ENCODE measurements at regions not wholly inside any gene's neighbourhood (a gene's known extent, or its start where the extent isn't known, plus 50 kb on each side); places are given as distances from the start of the nearest gene placed in this dataset.
A peak's percentile ranks its signal among the peaks of the same experiment; 100 is the strongest.

DNA sequence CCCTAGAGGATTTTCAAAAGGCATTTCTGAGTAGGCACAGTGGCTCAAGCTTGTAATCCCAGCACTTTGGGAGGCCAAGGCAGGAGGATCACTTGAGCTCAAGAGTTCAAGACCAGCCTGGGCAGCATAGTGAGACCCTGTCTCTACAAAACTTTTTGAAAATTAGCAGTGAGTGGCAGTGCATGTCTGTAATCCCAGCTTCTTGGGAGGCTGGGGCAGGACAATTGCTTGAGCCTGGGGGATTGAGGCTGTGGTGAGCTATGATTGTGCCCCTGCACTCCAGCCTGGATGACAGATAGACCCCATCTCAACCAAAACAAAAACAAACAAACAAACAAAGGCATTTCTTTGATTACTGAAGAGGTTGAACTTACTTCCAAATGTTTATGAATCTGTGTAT, 201.4 kb downstream of the KIF26A start (continued):
- TF ChIP-seq NELFE (IDR thresholded peaks at IDR 0.05; ENCODE audit: insufficient read depth, insufficient read length): no peak
- no peak for TF ChIP-seq ZNF79 (CRISPR knock-in tag; IDR thresholded peaks at IDR 0.05; ENCODE audit: low read depth)
- TF ChIP-seq, protein P1, sequence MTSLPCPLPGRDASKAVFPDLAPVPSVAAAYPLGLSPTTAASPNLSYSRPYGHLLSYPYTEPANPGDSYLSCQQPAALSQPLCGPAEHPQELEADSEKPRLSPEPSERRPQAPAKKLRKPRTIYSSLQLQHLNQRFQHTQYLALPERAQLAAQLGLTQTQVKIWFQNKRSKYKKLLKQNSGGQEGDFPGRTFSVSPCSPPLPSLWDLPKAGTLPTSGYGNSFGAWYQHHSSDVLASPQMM (CRISPR knock-in tag; IDR thresholded peaks at IDR 0.05): no peak
- TF ChIP-seq SNRNP70 (optimal IDR thresholded peaks at IDR 0.05; ENCODE audit: low read depth, low read length): no peak
- TF ChIP-seq HES1 (IDR thresholded peaks at IDR 0.05; ENCODE audit: low read depth): no peak
- TF ChIP-seq ETV1 (tag; conservative IDR thresholded peaks at IDR 0.05; ENCODE audit: low read depth): no peak

DNA sequence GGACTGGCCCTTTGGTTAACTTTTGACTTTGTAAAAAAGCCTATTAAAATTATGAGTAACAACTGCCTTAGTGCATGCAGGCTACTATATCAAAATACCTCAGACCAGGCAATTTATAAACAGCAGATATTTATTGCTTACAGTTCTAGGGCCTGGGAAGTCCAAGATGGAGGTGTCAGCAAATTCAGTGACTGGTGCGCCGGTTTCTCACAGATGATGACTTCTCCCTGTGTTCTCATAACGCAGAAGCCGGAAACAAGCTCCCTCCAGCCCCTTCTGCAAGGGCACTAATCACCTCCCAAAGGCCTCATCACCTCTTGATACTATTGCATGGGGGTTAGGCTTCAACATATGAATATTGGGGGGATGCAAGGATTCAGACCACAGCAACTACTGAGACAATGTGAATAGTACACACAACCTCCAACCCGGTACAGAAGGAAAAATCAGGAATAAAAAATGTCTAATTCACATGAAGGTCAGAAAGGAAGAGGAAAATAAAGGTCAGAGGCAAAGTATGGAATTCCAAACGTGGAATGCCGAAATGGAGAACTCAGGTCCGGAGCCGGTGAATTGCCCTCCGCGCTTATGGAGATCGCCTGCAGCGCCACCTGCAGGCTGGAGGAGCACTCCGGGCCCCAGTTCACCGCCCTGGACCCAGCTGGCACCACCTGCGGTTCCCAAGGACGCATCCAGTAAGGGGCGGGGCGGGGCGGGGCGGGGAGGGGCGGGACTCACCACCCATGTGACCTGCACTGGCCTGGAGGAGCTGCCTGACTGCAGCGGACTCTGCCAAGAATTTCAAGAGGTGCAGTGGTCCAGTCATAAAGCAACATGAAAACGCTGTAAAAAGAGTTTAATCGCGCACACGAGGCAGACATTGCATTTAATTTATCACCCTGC, 203.4 kb downstream of the KIF26A start:
- H3K4me2 ChIP-seq (ENCODE audit: insufficient read depth, low read length): no peak overlapping the region
- POLR2A ChIA-PET: no interaction called here
- intact Hi-C loops (cut with micrococcal nuclease): no loop called here
- no peaks in the 10 kb centered on the region for H3K9me3 ChIP-seq (replicated peaks; ENCODE audit: control insufficient read depth, insufficient read depth, low read depth, low read length)
- DNase-seq (ENCODE audit: extremely low read depth in 1 of 4, low spot score in 3 of 4) (peak; percentile 57 to 83 (median 78)), ATAC-seq (peak; percentile 95), FAIRE-seq (no peak)
- no peak overlapping the region for H3K27ac ChIP-seq (ENCODE audit: extremely low read depth, low read depth, low read length)
- no peaks in the 10 kb centered on the region for H3K79me2 ChIP-seq (ENCODE audit: control insufficient read depth, insufficient read depth, low read length)
- 7% methylated on average over 13 of the region's 27 CpGs for WGBS (ENCODE audit: insufficient coverage, low coverage, missing lambda C conversion rate)
- H3K36me3 ChIP-seq (ENCODE audit: control insufficient read depth, insufficient read depth, low read length): no peaks in the 10 kb centered on the region
- no peaks in the 10 kb centered on the region for H4K20me1 ChIP-seq (replicated peaks; ENCODE audit: control insufficient read depth, insufficient read depth, low read length)
- H2AFZ ChIP-seq (ENCODE audit: low read depth, low read length): no peak overlapping the region
- H3K9me1 ChIP-seq (ENCODE audit: control insufficient read depth, insufficient read depth, low read length): no peaks in the 10 kb centered on the region
- no peak overlapping the region for H3K4me3 ChIP-seq
- in situ Hi-C loops (cut with MboI): no loop called here
- no TSS peak for BruUV-seq (replicated peaks)
- no peak overlapping the region for H3K9ac ChIP-seq (ENCODE audit: insufficient read depth in 1 of 2, low read depth in 2 of 2, low read length in 2 of 2)
- no peaks in the 10 kb centered on the region; a peak in 1 of 5 replicates for H3K4me1 ChIP-seq (replicated peaks in 1 of 2; ENCODE audit: control insufficient read depth in 2 of 2, insufficient read depth in 2 of 2, low read length in 2 of 2)
- no peaks in the 10 kb centered on the region for H3K27me3 ChIP-seq (ENCODE audit: control insufficient read depth in 2 of 2, insufficient read depth in 2 of 2, low read length in 2 of 2)
- CTCF ChIA-PET (ENCODE audit: low intra/inter-chr PET ratio): no interaction called here
- no peak for TF ChIP-seq ZNF124 (CRISPR knock-in tag; IDR thresholded peaks at IDR 0.05)
- TF ChIP-seq, protein P2, sequence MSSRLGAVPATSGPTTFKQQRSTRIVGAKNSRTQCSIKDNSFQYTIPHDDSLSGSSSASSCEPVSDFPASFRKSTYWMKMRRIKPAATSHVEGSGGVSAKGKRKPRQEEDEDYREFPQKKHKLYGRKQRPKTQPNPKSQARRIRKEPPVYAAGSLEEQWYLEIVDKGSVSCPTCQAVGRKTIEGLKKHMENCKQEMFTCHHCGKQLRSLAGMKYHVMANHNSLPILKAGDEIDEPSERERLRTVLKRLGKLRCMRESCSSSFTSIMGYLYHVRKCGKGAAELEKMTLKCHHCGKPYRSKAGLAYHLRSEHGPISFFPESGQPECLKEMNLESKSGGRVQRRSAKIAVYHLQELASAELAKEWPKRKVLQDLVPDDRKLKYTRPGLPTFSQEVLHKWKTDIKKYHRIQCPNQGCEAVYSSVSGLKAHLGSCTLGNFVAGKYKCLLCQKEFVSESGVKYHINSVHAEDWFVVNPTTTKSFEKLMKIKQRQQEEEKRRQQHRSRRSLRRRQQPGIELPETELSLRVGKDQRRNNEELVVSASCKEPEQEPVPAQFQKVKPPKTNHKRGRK (tag; IDR thresholded peaks at IDR 0.05): no peak
- TF ChIP-seq CC2D1A (IDR thresholded peaks at IDR 0.05): no peak
- no peak for TF ChIP-seq MAZ (CRISPR knock-in tag; conservative IDR thresholded peaks at IDR 0.05 in 1 of 2, IDR thresholded peaks at IDR 0.05 in 1 of 2)
- no peak for TF ChIP-seq SMAD3 (CRISPR knock-in tag; conservative IDR thresholded peaks at IDR 0.05)
- no peak for TF ChIP-seq GATAD2A (IDR thresholded peaks at IDR 0.05)
- TF ChIP-seq KDM5B (IDR thresholded peaks at IDR 0.05; ENCODE audit: insufficient replicate concordance, low read depth, low read length): no peak
- no peak for TF ChIP-seq E2F5 (CRISPR knock-in tag; IDR thresholded peaks at IDR 0.05)
- TF ChIP-seq, protein P3, sequence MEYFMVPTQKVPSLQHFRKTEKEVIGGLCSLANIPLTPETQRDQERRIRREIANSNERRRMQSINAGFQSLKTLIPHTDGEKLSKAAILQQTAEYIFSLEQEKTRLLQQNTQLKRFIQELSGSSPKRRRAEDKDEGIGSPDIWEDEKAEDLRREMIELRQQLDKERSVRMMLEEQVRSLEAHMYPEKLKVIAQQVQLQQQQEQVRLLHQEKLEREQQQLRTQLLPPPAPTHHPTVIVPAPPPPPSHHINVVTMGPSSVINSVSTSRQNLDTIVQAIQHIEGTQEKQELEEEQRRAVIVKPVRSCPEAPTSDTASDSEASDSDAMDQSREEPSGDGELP (CRISPR knock-in tag; IDR thresholded peaks at IDR 0.05; ENCODE audit: borderline replicate concordance): peak; percentile 75
- no peak for TF ChIP-seq ZNF224 (CRISPR knock-in tag; IDR thresholded peaks at IDR 0.05)

All from K562 (cell line).